ENCODE measurements at regions not wholly inside any gene's neighbourhood (a gene's known extent, or its start where the extent isn't known, plus 50 kb on each side); places are given as distances from the start of the nearest gene placed in this dataset.

- Histone ChIP-seq H3K36me3 (ENCODE audit: control insufficient read depth, low read depth, low read length) (no peaks in the 10 kb centered on the region), H3K4me1 (ENCODE audit: control insufficient read depth, low read depth, low read length) (no peaks in the 10 kb centered on the region), H3K4me3 (ENCODE audit: low read length) (no peak overlapping the region), H3K27me3 (ENCODE audit: control insufficient read depth, insufficient read depth, low read length) (no peaks in the 10 kb centered on the region), H3K9ac (ENCODE audit: low read length) (no peak overlapping the region), H3K9me3 (ENCODE audit: control insufficient read depth, low read depth, low read length) (peaks cover 15% of the 10 kb centered on the region), H3K27ac (ENCODE audit: low read length) (no peak overlapping the region)
These were observed 204.8 kb upstream of the SYT4 start for GRCh38 chr18:43482136-43482535.

GRCh38 chr18:43482600-43482999 lies 205.3 kb upstream of the SYT4 start:
- H3K9ac ChIP-seq (ENCODE audit: low read length) = no peak overlapping the region
- H3K4me3 ChIP-seq (ENCODE audit: low read length) = no peak overlapping the region
- H3K9me3 ChIP-seq (ENCODE audit: control insufficient read depth, low read depth, low read length) = peaks cover 15% of the 10 kb centered on the region
- H3K27me3 ChIP-seq (ENCODE audit: control insufficient read depth, insufficient read depth, low read length) = no peaks in the 10 kb centered on the region
- no peak overlapping the region for H3K27ac ChIP-seq (ENCODE audit: low read length)
- no peaks in the 10 kb centered on the region for H3K36me3 ChIP-seq (ENCODE audit: control insufficient read depth, low read depth, low read length)
- no peaks in the 10 kb centered on the region for H3K4me1 ChIP-seq (ENCODE audit: control insufficient read depth, low read depth, low read length)

GRCh38 chr18:43484710-43485109 lies 207.4 kb upstream of the SYT4 start:
- no peaks in the 10 kb centered on the region for H3K4me1 ChIP-seq (ENCODE audit: control insufficient read depth, low read depth, low read length)
- H3K36me3 ChIP-seq (ENCODE audit: control insufficient read depth, low read depth, low read length) = no peaks in the 10 kb centered on the region
- no peak overlapping the region for H3K4me3 ChIP-seq (ENCODE audit: low read length)
- H3K9ac ChIP-seq (ENCODE audit: low read length) = no peak overlapping the region
- peaks cover 19% of the 10 kb centered on the region for H3K9me3 ChIP-seq (ENCODE audit: control insufficient read depth, low read depth, low read length)
- no peak overlapping the region for H3K27ac ChIP-seq (ENCODE audit: low read length)
- no peaks in the 10 kb centered on the region for H3K27me3 ChIP-seq (ENCODE audit: control insufficient read depth, insufficient read depth, low read length)

- Histone ChIP-seq H3K4me3 (ENCODE audit: low read length) (no peak overlapping the region), H3K36me3 (ENCODE audit: control insufficient read depth, low read depth, low read length) (no peaks in the 10 kb centered on the region), H3K4me1 (ENCODE audit: control insufficient read depth, low read depth, low read length) (no peaks in the 10 kb centered on the region), H3K27me3 (ENCODE audit: control insufficient read depth, insufficient read depth, low read length) (no peaks in the 10 kb centered on the region), H3K9ac (ENCODE audit: low read length) (no peak overlapping the region), H3K9me3 (ENCODE audit: control insufficient read depth, low read depth, low read length) (peaks cover 19% of the 10 kb centered on the region), H3K27ac (ENCODE audit: low read length) (no peak overlapping the region)
These were observed 208.3 kb upstream of the SYT4 start for GRCh38 chr18:43485545-43485963.

GRCh38 chr18:43486462-43486861 lies 209.2 kb upstream of the SYT4 start:
- no peaks in the 10 kb centered on the region for H3K4me1 ChIP-seq (ENCODE audit: control insufficient read depth, low read depth, low read length)
- H3K9me3 ChIP-seq (ENCODE audit: control insufficient read depth, low read depth, low read length) = peaks cover 19% of the 10 kb centered on the region
- no peaks in the 10 kb centered on the region for H3K36me3 ChIP-seq (ENCODE audit: control insufficient read depth, low read depth, low read length)
- H3K27ac ChIP-seq (ENCODE audit: low read length) = no peak overlapping the region
- H3K9ac ChIP-seq (ENCODE audit: low read length) = no peak overlapping the region
- no peaks in the 10 kb centered on the region for H3K27me3 ChIP-seq (ENCODE audit: control insufficient read depth, insufficient read depth, low read length)
- no peak overlapping the region for H3K4me3 ChIP-seq (ENCODE audit: low read length)

GRCh38 chr18:43501099-43501498 lies 223.8 kb upstream of the SYT4 start:
- no peak overlapping the region for H3K4me3 ChIP-seq (ENCODE audit: low read length)
- no peaks in the 10 kb centered on the region for H3K27me3 ChIP-seq (ENCODE audit: control insufficient read depth, insufficient read depth, low read length)
- H3K36me3 ChIP-seq (ENCODE audit: control insufficient read depth, low read depth, low read length) = no peaks in the 10 kb centered on the region
- H3K4me1 ChIP-seq (ENCODE audit: control insufficient read depth, low read depth, low read length) = no peaks in the 10 kb centered on the region
- H3K9ac ChIP-seq (ENCODE audit: low read length) = no peak overlapping the region
- no peak overlapping the region for H3K27ac ChIP-seq (ENCODE audit: low read length)
- peaks cover 5% of the 10 kb centered on the region for H3K9me3 ChIP-seq (ENCODE audit: control insufficient read depth, low read depth, low read length)

- Histone ChIP-seq H3K27me3 (ENCODE audit: control insufficient read depth, insufficient read depth, low read length) (no peaks in the 10 kb centered on the region), H3K4me3 (ENCODE audit: low read length) (no peak overlapping the region), H3K27ac (ENCODE audit: low read length) (no peak overlapping the region), H3K9ac (ENCODE audit: low read length) (no peak overlapping the region), H3K36me3 (ENCODE audit: control insufficient read depth, low read depth, low read length) (no peaks in the 10 kb centered on the region), H3K4me1 (ENCODE audit: control insufficient read depth, low read depth, low read length) (no peaks in the 10 kb centered on the region), H3K9me3 (ENCODE audit: control insufficient read depth, low read depth, low read length) (peaks cover 26% of the 10 kb centered on the region)
These were observed 229.6 kb upstream of the SYT4 start for GRCh38 chr18:43506935-43507334.

GRCh38 chr18:43507842-43508481 lies 230.7 kb upstream of the SYT4 start:
- Histone ChIP-seq H3K4me3 (ENCODE audit: low read length) (no peak overlapping the region), H3K27ac (ENCODE audit: low read length) (no peak overlapping the region), H3K27me3 (ENCODE audit: control insufficient read depth, insufficient read depth, low read length) (no peaks in the 10 kb centered on the region), H3K36me3 (ENCODE audit: control insufficient read depth, low read depth, low read length) (no peaks in the 10 kb centered on the region), H3K9me3 (ENCODE audit: control insufficient read depth, low read depth, low read length) (peaks cover 30% of the 10 kb centered on the region), H3K4me1 (ENCODE audit: control insufficient read depth, low read depth, low read length) (no peaks in the 10 kb centered on the region), H3K9ac (ENCODE audit: low read length) (no peak overlapping the region)

GRCh38 chr18:43514747-43515146 lies 237.5 kb upstream of the SYT4 start:
- Histone ChIP-seq H3K27ac (ENCODE audit: low read length) (no peak overlapping the region), H3K4me1 (ENCODE audit: control insufficient read depth, low read depth, low read length) (no peaks in the 10 kb centered on the region), H3K4me3 (ENCODE audit: low read length) (no peak overlapping the region), H3K27me3 (ENCODE audit: control insufficient read depth, insufficient read depth, low read length) (no peaks in the 10 kb centered on the region), H3K9ac (ENCODE audit: low read length) (no peak overlapping the region), H3K9me3 (ENCODE audit: control insufficient read depth, low read depth, low read length) (peaks cover 16% of the 10 kb centered on the region), H3K36me3 (ENCODE audit: control insufficient read depth, low read depth, low read length) (no peaks in the 10 kb centered on the region)

GRCh38 chr18:43515481-43515880 lies 238.2 kb upstream of the SYT4 start:
- H3K27ac ChIP-seq (ENCODE audit: low read length) = no peak overlapping the region
- H3K36me3 ChIP-seq (ENCODE audit: control insufficient read depth, low read depth, low read length) = no peaks in the 10 kb centered on the region
- H3K9me3 ChIP-seq (ENCODE audit: control insufficient read depth, low read depth, low read length) = peaks cover 16% of the 10 kb centered on the region
- no peak overlapping the region for H3K4me3 ChIP-seq (ENCODE audit: low read length)
- H3K9ac ChIP-seq (ENCODE audit: low read length) = no peak overlapping the region
- no peaks in the 10 kb centered on the region for H3K27me3 ChIP-seq (ENCODE audit: control insufficient read depth, insufficient read depth, low read length)
- no peaks in the 10 kb centered on the region for H3K4me1 ChIP-seq (ENCODE audit: control insufficient read depth, low read depth, low read length)

GRCh38 chr18:43524260-43524659 lies 247.0 kb upstream of the SYT4 start:
- no peak overlapping the region for H3K9ac ChIP-seq (ENCODE audit: low read length)
- H3K4me3 ChIP-seq (ENCODE audit: low read length) = no peak overlapping the region
- H3K27ac ChIP-seq (ENCODE audit: low read length) = no peak overlapping the region
- no peaks in the 10 kb centered on the region for H3K27me3 ChIP-seq (ENCODE audit: control insufficient read depth, insufficient read depth, low read length)
- H3K36me3 ChIP-seq (ENCODE audit: control insufficient read depth, low read depth, low read length) = no peaks in the 10 kb centered on the region
- H3K4me1 ChIP-seq (ENCODE audit: control insufficient read depth, low read depth, low read length) = no peaks in the 10 kb centered on the region
- H3K9me3 ChIP-seq (ENCODE audit: control insufficient read depth, low read depth, low read length) = no peaks in the 10 kb centered on the region

GRCh38 chr18:43525169-43525568 lies 247.9 kb upstream of the SYT4 start:
- H3K4me3 ChIP-seq (ENCODE audit: low read length) = no peak overlapping the region
- no peaks in the 10 kb centered on the region for H3K9me3 ChIP-seq (ENCODE audit: control insufficient read depth, low read depth, low read length)
- H3K4me1 ChIP-seq (ENCODE audit: control insufficient read depth, low read depth, low read length) = no peaks in the 10 kb centered on the region
- H3K27ac ChIP-seq (ENCODE audit: low read length) = no peak overlapping the region
- H3K27me3 ChIP-seq (ENCODE audit: control insufficient read depth, insufficient read depth, low read length) = no peaks in the 10 kb centered on the region
- H3K36me3 ChIP-seq (ENCODE audit: control insufficient read depth, low read depth, low read length) = no peaks in the 10 kb centered on the region
- no peak overlapping the region for H3K9ac ChIP-seq (ENCODE audit: low read length)

Data from iPS-18a (cell line).